ENCODE measurements at regions not wholly inside any gene's neighbourhood (a gene's known extent, or its start where the extent isn't known, plus 50 kb on each side); places are given as distances from the start of the nearest gene placed in this dataset.

DNA sequence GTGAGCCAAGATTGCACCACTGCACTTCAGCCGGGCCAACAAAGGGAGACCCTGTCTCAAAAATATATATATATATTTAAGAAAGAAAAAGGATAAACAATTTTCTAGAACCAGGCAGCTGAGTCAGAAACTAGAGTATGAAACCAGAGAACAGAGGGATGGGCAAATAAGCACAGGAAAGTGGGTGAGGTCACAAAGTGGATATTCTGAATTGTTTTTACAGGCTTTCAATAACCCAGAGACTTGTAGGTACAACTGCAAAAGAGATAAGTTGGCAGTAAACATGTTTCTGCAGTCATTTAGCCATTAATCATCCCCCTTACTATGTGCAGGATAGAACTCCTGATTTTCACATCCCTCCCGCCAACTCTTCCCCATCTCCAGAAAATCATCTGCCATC lies 94.2 kb downstream of the BTG1 start:
- DNase-seq: no peak
- no peaks in the 10 kb centered on the region for H3K27me3 ChIP-seq
- TF ChIP-seq, protein P1, sequence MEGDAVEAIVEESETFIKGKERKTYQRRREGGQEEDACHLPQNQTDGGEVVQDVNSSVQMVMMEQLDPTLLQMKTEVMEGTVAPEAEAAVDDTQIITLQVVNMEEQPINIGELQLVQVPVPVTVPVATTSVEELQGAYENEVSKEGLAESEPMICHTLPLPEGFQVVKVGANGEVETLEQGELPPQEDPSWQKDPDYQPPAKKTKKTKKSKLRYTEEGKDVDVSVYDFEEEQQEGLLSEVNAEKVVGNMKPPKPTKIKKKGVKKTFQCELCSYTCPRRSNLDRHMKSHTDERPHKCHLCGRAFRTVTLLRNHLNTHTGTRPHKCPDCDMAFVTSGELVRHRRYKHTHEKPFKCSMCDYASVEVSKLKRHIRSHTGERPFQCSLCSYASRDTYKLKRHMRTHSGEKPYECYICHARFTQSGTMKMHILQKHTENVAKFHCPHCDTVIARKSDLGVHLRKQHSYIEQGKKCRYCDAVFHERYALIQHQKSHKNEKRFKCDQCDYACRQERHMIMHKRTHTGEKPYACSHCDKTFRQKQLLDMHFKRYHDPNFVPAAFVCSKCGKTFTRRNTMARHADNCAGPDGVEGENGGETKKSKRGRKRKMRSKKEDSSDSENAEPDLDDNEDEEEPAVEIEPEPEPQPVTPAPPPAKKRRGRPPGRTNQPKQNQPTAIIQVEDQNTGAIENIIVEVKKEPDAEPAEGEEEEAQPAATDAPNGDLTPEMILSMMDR (IDR thresholded peaks at IDR 0.05): no peak

DNA sequence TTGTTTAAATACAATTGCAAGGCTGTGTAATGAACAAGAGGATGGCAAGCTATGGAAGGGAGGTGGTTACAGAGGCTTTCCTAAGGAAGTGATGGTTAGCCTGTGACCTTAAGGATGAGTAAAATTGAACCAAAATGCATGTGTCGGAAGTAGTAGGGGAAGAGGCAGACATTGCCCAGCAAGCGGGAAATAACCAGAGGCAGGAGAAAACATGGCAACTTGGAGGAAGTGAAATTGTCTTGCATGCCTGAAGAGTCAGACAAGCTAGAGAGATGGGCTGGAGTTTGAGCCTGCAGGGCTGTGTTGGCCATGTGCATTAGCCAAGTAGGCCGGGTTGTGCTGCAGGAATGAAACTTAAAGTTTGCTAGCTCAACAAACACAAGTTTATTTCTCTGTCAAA lies 96.2 kb downstream of the BTG1 start:
- H3K27me3 ChIP-seq: no peaks in the 10 kb centered on the region
- no peak overlapping the region for H3K9ac ChIP-seq (ENCODE audit: low read depth in 2 of 2, low read length in 2 of 2)
- no peak overlapping the region for H3K27ac ChIP-seq
- TF ChIP-seq, protein P1 (IDR thresholded peaks at IDR 0.05): no peak
- no peaks in the 10 kb centered on the region for H3K4me1 ChIP-seq
- H3K36me3 ChIP-seq: no peaks in the 10 kb centered on the region
- no peak overlapping the region for H3K4me3 ChIP-seq
- intact Hi-C loops (cut with DNase I): no loop called here
- DNase-seq: no peak
- no peaks in the 10 kb centered on the region for H3K9me3 ChIP-seq

More for the DNA sequence above, 94.2 kb downstream of the BTG1 start:
- Histone ChIP-seq H3K4me1 (no peaks in the 10 kb centered on the region), H3K36me3 (no peaks in the 10 kb centered on the region), H3K9me3 (no peaks in the 10 kb centered on the region), H3K4me3 (no peak overlapping the region), H3K9ac (ENCODE audit: low read depth in 2 of 2, low read length in 2 of 2) (no peak overlapping the region), H3K27ac (no peak overlapping the region)
- intact Hi-C loops (cut with DNase I): no loop called here

DNA sequence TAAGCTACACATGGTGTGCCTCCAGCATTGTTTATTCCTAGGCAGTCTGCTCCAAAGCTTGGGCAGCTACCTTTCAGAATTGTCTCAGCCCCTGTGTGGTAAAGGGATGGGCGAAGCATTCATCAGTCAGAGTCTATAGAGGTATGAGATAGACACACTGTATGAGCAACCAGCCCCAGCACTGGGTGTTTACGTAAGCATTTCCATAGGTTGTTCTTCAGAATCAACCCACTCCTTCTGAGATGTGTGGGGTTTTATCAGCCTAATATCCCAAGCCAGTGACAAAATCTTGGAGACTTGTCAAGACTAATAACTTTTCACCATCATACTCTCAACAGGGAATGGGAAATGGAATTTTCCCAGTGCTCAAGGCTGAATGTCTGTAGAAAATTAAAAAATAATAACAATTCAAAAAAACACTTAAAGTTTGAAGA lies 98.2 kb downstream of the BTG1 start:
- no peak for DNase-seq
- Histone ChIP-seq H3K4me3 (no peak overlapping the region), H3K27me3 (no peaks in the 10 kb centered on the region), H3K9ac (ENCODE audit: low read depth in 2 of 2, low read length in 2 of 2) (no peak overlapping the region), H3K36me3 (no peaks in the 10 kb centered on the region), H3K4me1 (no peaks in the 10 kb centered on the region), H3K27ac (no peak overlapping the region), H3K9me3 (no peaks in the 10 kb centered on the region)
- intact Hi-C loops (cut with DNase I): no loop called here
- TF ChIP-seq, protein P1 (IDR thresholded peaks at IDR 0.05): no peak

DNA sequence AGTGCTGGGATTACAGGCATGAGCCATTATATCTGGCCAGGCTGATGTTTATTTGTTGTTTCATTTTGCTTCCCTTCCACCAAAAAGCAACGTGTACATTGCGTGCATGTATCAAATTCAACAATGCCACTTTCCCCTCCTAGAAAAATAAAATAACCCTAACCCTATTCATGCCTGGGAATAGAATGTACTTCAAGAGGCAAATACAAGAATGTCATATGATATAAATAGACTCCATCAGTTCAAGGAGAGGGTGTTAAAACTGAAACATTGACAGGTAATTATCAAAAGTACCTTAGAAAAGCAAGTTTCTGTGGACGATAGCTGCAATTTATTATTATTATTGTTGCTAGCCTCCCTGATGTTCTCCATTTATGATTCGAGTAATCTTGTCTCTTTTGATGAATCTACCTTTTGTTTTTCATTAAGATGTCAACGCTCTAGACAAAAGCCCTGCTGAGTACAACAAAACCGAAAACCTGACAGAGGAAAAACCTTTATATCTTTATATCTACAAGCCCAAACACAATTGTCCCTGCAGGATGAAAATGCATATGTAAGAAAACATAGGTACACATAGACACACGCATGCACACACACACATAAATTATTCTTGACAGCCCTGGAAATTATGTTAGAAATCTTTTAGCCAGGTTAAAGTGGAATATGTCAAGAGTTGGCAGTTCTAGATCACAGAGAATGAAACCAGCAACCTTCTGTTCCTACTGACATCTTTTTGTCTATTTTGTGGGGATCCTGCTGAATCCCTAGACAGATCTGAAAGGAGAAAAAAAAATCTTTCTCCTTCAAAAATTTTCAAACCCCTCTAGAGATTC lies 98.9 kb downstream of the BTG1 start:
- TF ChIP-seq, protein P1 (IDR thresholded peaks at IDR 0.05): no peak
- Histone ChIP-seq H3K4me1 (no peaks in the 10 kb centered on the region), H3K27me3 (no peaks in the 10 kb centered on the region), H3K4me3 (no peak overlapping the region), H3K9ac (ENCODE audit: low read depth in 2 of 2, low read length in 2 of 2) (no peak overlapping the region), H3K36me3 (no peaks in the 10 kb centered on the region), H3K27ac (no peak overlapping the region), H3K9me3 (no peaks in the 10 kb centered on the region)
- no peak for DNase-seq
- intact Hi-C loops (cut with DNase I): no loop called here

DNA sequence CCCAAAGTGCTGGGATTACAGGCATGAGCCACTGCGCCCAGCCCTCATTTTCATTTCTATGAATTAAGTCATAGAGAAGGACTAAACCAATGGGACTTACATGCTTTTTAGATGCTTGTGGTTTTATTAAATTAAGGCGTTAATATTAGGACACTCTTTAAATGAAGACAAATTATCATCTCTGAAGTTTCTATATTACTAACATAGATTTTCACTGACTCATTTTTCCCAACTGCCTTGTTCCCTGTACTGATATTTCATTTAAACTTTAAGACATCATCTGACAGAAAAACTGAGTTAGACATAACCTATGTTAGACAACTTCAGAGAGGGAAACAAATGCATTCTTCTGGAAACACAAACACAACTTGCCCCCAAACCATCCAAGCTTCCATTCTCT lies 99.8 kb downstream of the BTG1 start:
- no peaks in the 10 kb centered on the region for H3K4me1 ChIP-seq
- no peaks in the 10 kb centered on the region for H3K36me3 ChIP-seq
- TF ChIP-seq, protein P1 (IDR thresholded peaks at IDR 0.05): no peak
- H3K27ac ChIP-seq: no peak overlapping the region
- no peak overlapping the region for H3K9ac ChIP-seq (ENCODE audit: low read depth in 2 of 2, low read length in 2 of 2)
- H3K27me3 ChIP-seq: no peaks in the 10 kb centered on the region
- no peak for DNase-seq
- intact Hi-C loops (cut with DNase I): no loop called here
- no peak overlapping the region for H3K4me3 ChIP-seq
- no peaks in the 10 kb centered on the region for H3K9me3 ChIP-seq

Measured in colonic mucosa (tissue), 4 donors.